Midbrain (tissue), 1 donor: ENCODE measurements at regions not wholly inside any gene's neighbourhood (a gene's known extent, or its start where the extent isn't known, plus 50 kb on each side); places are given as distances from the start of the nearest gene placed in this dataset.

ENCODE experiments used
- DNase-seq: peaks from one replicate; lab custom pipeline; 2025; lab: John Stamatoyannopoulos, UW

DNA sequence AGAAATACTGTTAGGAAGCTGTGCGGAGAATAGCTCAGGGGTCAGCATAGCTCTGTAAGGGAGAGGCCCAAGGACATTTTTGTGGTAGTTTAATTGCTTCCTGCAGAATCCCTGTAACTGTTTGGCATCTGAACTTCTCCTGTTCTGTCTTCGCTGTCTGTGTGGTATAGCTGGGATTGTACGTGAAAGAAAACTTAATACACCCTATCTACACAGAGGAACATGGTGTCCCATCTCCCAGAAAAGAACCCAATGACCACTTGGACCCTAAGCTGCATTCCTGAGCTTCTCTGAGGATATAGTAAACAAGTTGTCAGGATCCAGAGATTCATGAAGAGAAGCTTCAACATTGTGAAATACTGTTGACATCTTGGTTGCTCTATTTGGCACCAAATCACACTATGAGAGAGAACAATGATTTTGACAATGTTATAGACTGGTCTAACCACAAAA is 81.3 kb downstream of the CDC42EP3 start:
- DNase-seq = no peak
